Fibroblast of skin of right quadriceps (primary cell): ENCODE measurements at regions not wholly inside any gene's neighbourhood (a gene's known extent, or its start where the extent isn't known, plus 50 kb on each side); places are given as distances from the start of the nearest gene placed in this dataset.

Experiments
- DNase-seq: peaks from one replicate; pipeline ENCODE4 v3.0.0-alpha.2; 2013

DNA sequence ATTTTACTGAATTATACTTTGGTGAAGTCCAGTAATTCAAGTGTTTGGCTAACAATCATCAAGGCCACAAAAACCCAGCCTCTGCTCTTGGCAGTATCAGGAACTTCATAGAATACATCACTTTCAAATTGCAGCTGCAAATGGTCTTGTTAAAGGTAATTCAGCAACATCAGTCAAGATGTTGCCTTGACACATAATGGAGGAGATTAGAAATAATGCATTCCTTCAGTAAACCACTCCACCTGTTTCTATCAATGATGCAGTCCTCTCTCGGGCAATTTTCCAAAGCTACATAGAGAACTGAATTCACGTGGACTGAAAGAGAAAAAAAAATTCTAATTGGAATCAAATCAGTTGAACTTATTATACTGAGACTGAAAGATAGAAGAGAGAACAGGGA is 279.3 kb downstream of the VGLL3 start:
- DNase-seq, result no peak

- DNase-seq, result no peak
Measured at GRCh38 chr3:86708893-86709292, 282.1 kb downstream of the VGLL3 start.

- no peak for DNase-seq
Measured at GRCh38 chr3:86702381-86702958, 288.5 kb downstream of the VGLL3 start.

- no peak for DNase-seq
Measured at GRCh38 chr3:86695752-86696151, 295.2 kb downstream of the VGLL3 start.

- no peak for DNase-seq
Measured at GRCh38 chr3:86673991-86674390, 317.0 kb downstream of the VGLL3 start.

GRCh38 chr3:86661817-86662216 is 329.1 kb downstream of the VGLL3 start:
- DNase-seq, result no peak

GRCh38 chr3:86658876-86659275 is 332.1 kb downstream of the VGLL3 start:
- DNase-seq, result no peak

DNA sequence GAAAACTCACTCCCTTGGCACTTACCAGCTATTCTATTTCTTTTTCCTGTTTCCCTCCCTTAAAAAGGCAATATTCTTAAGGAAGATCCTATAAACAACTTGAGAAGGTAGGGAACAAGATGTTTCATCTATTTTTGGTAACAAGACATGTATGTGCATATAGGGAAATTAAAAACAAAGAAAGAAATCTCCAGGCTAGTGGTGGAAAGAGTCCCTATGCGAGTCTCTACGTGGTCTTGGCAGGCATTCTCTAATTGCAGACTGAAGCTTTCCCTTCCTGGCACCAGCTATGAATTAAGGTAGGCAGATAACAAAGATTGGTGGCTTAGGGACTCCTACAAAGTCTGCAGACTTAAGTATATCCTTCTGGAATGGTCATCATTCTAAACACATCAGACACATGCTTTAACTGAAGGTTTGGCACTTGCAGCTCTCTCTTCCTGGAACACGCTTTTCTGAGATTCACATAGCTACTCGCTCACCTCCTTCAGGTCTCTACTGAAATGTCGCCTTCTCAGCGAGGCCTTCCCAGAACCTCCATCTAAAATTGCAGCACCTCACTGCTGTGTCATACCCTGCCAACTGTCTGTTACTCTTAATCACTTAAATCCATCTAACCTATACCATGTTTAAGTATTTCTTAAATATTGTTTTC is 336.0 kb downstream of the VGLL3 start:
- no peak for DNase-seq

DNA sequence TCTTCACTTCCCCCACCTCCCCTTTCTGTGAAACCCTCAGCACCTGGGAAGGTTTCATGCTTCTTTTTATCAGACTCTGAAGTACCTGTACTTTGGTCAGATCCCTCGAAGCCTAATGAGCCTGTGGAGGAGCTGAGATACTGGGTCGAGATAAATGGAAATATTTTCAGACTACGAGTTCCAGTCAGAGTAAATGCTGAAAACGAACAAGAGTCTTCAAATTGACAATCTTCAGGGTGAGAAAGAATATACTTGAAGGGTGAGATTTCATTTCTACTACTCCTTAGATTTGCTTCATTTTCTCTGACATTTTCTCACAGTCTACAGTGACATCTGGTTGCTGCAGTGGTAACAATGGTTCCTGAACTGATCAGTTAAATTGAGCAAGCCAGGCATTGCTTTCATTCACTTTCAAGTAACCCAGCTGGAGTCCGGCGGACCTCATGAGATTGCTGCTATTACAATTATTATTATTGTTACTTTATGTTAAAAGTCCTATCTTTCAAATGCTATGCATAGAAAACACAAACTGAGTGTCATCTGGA is 337.2 kb downstream of the VGLL3 start:
- no peak for DNase-seq

DNA sequence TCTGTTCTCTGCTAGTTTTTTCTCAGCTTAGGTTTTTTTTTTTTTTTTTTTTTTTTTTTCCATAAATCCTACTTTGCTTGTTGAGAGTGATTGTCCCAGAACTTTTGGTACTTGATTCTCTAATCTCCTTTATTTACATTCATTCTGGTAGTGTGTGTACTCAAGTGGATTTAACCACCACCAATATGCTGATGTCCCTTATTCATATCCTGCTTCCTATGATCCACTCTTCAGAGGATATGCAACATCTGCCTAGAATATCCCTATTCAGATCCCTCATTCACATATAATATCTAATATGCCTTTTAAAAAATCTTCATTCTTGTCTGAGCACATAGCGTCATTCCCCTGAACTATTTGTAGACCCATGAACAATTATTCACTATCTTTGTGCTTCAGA is 342.9 kb downstream of the VGLL3 start:
- DNase-seq, result no peak

DNA sequence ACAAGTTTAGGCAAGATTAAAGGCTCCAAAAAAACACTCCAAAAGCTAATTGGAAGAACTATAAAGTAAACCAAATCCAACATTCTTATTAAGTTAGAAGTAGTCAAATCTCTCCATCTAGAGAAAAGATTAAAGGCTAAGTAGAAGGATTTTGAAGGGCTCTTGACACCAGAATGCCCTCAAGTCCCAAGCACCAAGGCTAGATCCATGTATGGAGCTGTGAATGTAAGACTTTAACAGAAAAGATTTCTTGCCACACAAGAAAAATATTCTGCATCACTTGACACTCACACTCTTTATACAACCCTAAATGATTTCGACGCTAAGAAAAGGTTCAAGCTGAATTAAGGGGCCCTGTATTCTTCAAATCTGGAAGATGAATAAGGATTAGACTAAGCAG is 345.2 kb downstream of the VGLL3 start:
- DNase-seq, result no peak

GRCh38 chr3:86634361-86634760 is 356.6 kb downstream of the VGLL3 start:
- DNase-seq, result no peak

DNA sequence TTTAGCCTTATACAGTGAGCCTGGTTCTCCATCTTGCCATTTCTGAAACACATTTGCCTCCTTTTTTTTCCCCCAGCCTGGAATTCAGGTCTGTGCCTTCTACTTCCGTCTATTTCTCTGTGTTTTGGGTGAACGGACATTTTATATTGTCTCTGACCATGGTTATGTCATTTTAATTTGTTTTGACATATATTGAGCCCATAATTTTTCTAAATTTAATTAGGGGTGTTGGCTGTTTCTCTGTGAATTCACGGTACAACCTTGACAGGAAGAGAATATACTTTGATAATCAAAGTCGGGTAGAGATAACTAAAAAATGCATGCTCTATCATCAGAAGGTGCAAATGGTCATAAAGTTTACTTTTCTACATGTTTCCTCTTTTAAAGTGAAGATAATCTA is 361.4 kb downstream of the VGLL3 start:
- DNase-seq, result no peak

GRCh38 chr3:86624192-86624591 is 366.8 kb downstream of the VGLL3 start:
- DNase-seq, result no peak

GRCh38 chr3:86618706-86619105 is 372.2 kb downstream of the VGLL3 start:
- DNase-seq, result no peak

- DNase-seq, result no peak
Measured at GRCh38 chr3:86605166-86605565, 385.8 kb downstream of the VGLL3 start.

GRCh38 chr3:86595696-86596095 is 395.3 kb downstream of the VGLL3 start:
- no peak for DNase-seq

DNA sequence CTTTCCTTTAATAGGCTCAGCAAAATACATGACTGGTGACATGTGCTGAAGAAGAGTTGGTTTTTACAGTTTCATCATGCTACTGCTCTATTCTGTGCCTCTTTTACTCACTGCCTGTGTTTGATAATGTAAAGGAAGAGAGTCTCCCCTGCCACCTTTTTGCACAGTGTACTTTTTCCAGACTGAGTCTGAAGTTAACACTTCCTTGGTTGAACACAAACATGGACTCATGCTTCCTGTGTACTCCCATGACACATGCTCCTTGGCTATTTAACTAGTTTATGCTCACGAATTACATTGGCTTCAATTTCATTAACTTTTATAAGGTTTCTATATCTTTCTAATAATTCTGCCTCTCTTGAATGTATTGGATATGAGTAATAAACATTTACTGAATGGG is 396.1 kb downstream of the VGLL3 start:
- DNase-seq, result no peak

- DNase-seq, result no peak
Measured at GRCh38 chr3:86578071-86578470, 412.9 kb downstream of the VGLL3 start.

DNA sequence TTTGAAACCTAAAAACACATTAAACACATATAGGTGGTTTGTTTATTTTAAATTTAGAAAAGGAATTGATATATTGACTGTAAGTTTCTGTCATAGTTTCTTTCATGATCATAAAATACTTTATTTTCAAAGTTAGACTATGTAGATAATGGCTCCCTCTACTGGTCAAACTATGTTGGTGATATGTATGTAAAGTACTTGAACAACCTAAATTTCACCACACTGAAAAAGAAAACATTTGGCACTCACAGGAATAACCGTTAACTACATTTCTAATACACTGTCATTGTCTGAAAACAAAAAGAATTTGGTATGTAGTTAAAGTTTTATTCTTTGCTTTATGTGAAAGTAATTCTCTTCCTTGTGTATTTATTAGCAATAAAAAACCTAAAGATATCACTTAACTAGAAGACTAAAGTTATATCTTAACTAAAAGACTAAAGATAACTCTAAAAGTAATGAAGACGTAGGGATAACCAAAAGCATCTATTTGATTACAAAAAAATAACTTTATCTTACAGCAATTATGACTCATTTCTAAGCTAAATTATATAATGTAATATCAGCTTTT is 427.5 kb downstream of the VGLL3 start:
- DNase-seq, result peak; percentile 25

DNA sequence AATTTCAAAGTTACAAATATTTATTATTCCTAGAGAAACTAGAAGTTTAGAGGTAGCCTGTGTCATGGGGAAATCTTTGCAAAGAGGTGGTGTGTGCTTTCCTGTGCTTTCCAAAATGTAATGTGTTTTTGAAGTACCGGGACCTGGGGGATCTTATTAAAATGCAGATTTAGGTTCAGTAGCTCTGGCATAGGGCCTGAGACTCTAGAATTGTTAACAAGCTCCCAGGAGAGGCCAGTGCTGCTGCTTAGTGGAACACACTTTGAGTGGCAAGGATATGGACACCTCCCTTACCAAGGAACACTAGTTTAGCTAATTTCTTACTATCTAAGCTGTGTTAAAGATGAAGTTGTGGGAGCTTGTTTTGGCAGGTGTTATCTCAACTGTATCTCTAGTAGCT is 428.9 kb downstream of the VGLL3 start:
- no peak for DNase-seq

DNA sequence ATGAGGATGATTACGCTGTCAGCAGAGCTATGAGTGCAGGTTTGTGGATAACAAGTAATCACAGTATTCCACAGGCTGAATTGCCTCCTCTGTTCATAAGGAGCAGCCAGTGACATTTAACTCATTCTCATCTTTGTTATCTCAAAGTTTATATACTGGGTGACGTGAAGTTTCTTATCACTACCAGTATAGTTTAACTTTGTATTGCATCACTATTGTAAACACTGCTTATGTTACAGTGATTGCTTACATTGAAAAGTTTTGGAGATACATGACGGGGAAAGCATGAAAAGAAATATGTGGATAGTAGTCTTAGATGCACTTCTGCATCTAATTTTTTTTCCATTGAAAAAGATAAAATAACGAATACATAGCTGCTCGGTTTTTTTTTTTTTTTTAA is 429.7 kb downstream of the VGLL3 start:
- DNase-seq, result no peak

DNA sequence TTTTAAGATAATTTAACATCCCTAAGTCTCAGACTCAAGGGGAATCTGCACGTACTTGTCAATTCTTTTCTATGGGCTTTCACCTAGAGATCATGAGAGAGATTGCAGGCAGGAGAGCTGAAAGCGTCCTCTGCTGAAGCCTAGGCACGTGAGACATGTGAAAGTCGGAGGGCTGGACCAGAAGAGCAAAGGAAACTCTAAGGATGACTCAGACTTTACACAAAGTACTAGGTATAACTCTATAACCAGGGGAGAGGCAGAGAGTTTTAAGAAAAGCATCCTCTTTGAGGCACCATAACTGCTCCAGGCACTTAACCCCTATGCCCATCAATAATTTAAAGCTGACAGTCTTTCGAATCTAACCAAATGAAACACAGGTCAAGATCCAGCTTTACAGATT is 436.6 kb downstream of the VGLL3 start:
- DNase-seq, result no peak

DNA sequence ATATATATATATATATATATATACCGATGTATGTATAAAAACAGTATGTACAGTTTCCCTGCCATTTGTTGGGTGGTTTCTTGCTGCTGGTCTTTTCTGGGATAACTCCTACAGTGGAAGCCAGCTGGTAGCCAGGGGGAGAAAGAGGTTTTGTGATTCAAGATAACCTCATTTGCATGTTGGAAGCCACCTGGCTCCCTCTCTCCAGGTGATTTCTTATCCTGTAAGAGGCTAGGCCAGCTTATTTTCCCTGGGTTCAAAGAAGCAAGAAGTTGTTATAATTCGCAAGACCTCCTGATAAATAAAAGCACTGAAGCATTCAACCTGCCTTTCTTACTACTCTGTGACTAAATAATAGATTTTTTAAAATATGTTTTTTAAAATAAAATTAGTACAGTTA is 443.3 kb downstream of the VGLL3 start:
- no peak for DNase-seq

DNA sequence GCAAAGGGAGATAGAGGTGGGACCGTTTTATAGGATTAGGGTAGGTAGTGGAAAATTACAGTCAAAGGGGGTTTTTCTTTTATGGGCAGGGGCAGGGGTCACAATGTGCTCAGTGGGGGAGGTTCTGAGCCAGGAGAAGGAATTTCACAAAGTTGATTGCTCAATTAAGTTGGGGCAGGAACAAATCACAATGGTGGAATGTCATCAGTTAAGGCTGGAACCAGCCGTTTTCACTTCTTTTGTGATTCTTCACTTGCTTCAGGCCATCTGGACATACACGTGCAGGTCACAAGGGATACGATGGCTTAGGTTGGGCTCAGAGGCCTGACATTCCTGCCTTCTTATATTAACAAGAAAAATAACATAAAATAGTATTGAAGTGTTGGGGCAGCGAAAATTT is 453.8 kb downstream of the VGLL3 start:
- no peak for DNase-seq
